NCI-H510A (cell line): ENCODE measurements at regions not wholly inside any gene's neighbourhood (a gene's known extent, or its start where the extent isn't known, plus 50 kb on each side); places are given as distances from the start of the nearest gene placed in this dataset.
"Not testable (repeated sequence)": the region's sequence is repeated elsewhere in the genome, so short reads cannot be mapped to it uniquely, and the experiment has no call there.

Experiments used
- DNase-seq: peaks from one replicate; lab custom pipeline; 2025; lab: John Stamatoyannopoulos, UW

GRCh38 chr3:178302966-178303930 lies 233.0 kb upstream of the KCNMB2 start:
- no peak for DNase-seq

GRCh38 chr3:178304758-178305467 lies 231.3 kb upstream of the KCNMB2 start:
- DNase-seq: no peak

GRCh38 chr3:178306432-178307115 lies 229.7 kb upstream of the KCNMB2 start:
- DNase-seq: no peak

DNA sequence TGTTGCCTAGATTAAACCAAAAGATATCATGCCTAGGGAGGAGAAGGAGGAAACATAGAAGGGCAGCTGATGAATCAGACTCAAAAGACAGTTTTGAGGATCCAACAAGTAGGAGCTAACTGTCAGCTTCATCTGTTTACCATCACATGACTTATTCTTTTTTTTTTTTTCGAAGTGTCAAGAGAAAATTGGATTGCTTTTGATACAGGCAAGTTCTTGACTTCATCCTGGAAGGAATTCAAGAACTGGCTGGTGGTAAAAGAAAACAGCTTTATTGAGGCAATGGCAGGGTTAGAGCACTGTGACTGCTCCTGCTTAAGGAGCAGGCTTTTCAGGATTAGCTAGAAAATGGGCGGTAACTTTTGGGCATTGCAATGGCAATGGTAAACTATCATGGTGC lies 227.5 kb upstream of the KCNMB2 start:
- DNase-seq: no peak

- no peak for DNase-seq
Observed at GRCh38 chr3:178310949-178311348, 225.3 kb upstream of the KCNMB2 start.

DNA sequence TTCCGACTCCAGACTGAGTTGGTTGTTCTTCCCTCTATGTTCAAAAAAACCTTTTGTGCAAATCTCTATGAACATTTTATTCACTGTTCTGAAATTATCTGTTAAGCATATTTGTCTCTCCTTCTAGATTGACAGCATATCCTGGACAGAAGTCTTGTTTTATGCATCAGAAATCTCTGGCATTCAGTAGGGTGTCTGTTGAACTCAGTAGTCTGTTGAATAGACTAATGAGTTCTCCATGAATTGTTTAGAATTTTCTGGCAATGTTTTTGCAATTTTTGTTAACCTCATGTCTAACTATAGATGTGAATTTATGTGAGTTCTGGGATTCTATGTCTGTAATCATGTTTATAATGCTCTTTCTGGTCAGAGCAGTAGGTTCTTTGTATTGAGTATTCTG lies 222.5 kb upstream of the KCNMB2 start:
- DNase-seq: no peak

DNA sequence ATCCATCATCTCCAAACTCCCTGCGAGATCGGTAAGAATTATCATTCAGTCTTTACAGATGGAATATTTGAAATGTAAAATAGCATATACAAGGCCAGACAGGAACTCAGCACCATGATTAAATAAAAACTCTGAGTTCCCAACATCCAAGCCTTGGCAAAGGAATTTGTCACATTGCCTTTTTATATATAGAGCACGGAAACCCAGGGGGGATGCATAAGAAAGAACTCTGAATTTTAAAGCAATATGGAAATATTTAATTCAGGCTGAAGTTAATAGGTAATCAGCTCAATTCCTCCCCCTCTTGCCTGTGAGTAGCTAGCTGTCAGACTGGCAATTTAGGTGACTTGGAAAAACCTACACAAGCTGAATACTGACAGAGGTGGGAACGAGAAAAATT lies 217.9 kb upstream of the KCNMB2 start:
- DNase-seq: no peak

DNA sequence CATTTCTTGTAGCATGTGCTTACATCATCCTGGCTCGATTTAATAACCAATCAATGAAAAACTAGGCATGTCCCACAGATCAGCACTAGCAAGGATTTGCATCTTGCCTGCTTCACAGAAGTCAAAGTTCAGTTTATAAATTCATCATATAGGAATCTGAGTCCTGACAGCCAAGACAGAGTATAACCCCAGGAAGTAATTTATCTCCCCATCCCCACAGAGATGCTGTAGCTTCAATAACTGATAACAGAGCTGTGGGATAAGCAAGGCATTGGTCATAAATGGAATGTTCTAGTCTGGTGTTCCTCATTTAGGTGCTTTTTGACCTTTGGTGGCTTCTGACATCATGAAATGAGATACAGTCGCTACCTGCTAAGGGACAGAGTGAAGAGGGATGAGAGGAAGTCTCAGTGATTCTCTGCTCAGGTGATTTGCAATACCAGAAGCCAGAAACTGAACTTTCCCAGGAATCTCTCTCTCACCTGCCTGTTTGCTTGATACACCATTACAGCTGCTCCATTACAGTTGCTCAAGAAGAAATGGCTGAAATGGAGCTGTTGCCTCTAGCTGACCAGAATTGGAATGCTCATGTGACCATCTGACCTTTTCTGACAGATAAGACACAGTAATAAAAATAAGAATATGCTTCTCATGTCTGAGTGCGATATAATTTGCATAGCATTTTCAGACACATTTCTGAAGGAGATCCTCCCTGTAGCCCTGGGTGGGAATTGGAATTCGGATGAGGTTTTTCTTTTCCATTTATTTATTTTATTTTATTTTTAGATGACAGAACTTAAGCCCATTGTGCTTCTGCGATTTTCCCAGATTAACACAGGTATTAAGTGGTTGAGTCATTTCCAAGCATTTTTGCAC lies 217.1 kb upstream of the KCNMB2 start:
- DNase-seq: no peak

DNA sequence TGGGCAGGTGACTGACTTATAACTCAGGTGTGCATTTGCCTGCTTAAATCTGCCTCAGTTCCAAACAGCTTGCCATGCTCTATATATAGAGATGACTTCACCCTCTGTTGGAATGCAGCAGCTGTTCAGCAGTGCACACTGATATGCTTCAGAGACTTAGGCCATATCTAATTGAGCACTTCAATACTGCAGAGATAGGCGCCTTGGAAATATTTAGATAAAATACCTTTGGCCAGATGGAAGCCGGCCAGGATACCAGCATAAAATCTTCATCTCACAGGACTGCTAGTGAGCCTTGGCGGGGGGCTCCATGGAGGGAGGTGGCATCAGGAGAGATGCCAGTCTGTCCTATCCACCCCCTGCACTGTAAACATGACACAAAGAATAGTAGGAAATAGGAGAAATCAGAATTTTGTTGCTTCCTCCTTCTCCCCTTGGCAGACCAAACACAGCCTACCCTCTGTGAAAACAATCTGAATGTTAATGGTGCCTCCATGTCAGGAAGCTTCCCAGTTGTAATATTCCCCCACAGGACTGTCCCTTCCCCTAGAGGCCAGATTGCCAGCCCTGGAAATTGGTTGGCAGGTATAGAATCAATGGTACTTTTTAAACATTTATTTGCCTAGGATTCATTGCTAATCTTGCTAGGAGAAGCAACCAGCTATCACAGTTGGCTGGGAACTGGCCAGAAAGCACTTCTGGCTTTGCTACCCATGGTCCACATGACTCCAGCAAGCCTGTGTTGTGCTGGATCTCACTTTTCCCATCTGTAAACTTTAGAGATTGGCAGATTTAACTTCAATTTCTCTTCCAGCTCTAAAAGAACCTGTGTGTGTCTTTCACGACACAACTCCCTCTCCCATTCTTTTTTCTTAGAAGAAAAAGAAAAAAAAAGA lies 215.5 kb upstream of the KCNMB2 start:
- no peak for DNase-seq

DNA sequence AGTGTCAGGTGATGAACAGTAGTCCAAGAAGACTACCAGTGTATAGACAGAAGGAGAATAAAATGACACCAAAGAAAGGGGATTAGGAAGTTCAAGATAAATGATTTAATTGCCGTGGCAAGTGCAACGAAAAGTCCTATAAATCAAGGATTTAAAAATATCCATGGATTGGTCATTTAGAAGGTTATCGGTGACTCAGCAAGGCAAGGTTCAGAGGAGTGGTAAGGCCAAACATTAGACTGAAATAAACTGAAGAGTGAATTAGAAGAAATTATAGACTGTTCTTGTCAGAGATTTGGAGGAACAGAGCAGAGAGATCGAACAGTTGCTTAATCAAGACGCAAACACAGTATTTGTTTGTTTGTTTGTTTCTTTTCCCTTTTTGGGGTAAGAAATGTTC lies 211.9 kb upstream of the KCNMB2 start:
- DNase-seq: no peak

GRCh38 chr3:178325330-178325729 lies 210.9 kb upstream of the KCNMB2 start:
- no peak for DNase-seq

GRCh38 chr3:178329936-178330335 lies 206.3 kb upstream of the KCNMB2 start:
- DNase-seq: no peak

- DNase-seq: no peak
Observed at GRCh38 chr3:178334239-178334638, 202.0 kb upstream of the KCNMB2 start.

DNA sequence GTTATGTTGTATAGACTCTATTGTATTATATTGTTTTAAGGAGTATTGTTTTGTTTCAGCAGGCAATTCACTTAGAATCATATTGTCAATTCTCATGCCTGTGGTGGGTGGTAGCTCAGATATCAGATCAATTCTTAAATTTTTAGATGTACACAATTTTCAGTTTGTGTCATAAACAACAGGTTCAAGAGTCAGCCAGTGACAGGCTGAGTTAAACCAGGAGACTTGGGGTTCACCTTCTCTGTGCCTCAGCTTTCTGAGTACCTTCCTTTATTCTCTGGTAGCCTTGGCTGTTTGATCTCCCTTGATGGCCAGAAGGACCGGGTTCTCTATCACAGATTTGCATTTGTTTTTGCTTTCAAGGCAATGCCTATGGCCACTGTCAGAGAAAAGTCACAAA lies 199.9 kb upstream of the KCNMB2 start:
- DNase-seq: no peak

GRCh38 chr3:178340506-178340905 lies 195.7 kb upstream of the KCNMB2 start:
- no peak for DNase-seq

DNA sequence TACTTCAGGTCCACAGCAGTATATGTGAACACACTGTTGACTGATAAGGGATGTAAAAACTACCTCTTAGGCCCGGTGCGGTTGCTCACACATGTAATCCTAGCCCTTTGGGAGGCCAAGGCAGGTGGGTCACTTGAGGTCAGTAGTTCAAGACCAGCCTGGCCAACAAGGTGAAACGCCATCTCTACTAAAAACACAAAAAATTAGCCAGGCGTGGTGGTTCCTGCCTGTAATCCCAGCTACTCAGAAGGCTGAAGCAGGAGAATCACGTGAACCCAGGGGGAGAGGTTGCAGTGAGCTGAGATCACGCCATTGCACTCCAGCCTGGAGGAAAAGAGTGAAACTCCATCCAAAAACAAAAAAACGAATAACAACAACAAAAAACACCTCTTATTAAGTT lies 194.6 kb upstream of the KCNMB2 start:
- DNase-seq: no peak

GRCh38 chr3:178342111-178342510 lies 194.1 kb upstream of the KCNMB2 start:
- DNase-seq: no peak

- no peak for DNase-seq
Observed at GRCh38 chr3:178343433-178344038, 192.7 kb upstream of the KCNMB2 start.

GRCh38 chr3:178345944-178346343 lies 190.3 kb upstream of the KCNMB2 start:
- no peak for DNase-seq

GRCh38 chr3:178348561-178349217 lies 187.5 kb upstream of the KCNMB2 start:
- DNase-seq: not testable (repeated sequence)
